Daoy (cell line): ENCODE measurements at regions not wholly inside any gene's neighbourhood (a gene's known extent, or its start where the extent isn't known, plus 50 kb on each side); places are given as distances from the start of the nearest gene placed in this dataset.
"Not testable (repeated sequence)": the region's sequence is repeated elsewhere in the genome, so short reads cannot be mapped to it uniquely, and the experiment has no call there.

Source experiments
- DNase-seq: peaks from one replicate; pipeline ENCODE4 v3.0.0-alpha.2; 2015; ENCODE audit warnings: low read depth

DNA sequence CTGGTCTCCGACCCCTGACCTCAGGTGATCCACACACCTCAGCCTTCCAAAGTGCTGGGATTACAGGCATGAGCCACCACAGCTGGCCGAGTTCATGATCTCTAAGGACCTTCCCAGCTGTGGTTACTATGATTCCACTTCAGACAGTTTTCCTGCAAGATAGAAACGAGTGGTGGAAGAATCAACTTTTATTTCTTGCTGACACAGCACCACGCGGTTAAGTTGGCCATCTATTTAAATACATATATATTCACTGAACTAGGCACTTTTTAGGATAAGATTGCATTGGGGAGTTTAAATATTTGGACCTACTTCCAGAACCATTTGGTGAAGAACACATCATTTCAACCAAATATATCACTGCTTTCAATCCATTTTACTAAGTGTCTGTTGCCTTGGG is 213.4 kb downstream of the TBX5 start:
- no peak for DNase-seq

GRCh38 chr12:114192013-114192412 is 213.9 kb downstream of the TBX5 start:
- no peak for DNase-seq

- DNase-seq, result no peak
Measured at GRCh38 chr12:114191581-114191980, 214.4 kb downstream of the TBX5 start.

DNA sequence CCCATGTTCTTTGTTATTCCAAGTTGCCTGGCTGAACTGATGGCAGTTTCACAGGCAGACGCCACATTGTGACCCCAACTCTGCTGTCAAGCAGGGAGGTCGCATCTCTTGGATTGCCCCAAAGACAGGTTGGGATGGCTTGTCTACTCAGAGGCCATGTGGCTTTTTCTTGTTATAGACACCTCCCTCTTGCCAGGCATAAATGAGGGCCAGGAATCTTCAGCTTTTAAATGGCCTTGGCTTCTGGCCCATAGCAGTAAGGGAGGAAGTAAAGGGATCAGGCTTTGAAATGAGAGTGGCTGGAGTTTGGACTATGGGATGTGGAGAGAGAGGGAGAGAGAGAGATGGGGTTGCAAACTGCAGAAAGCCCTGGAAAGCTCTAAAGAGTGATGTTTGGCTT is 215.0 kb downstream of the TBX5 start:
- no peak for DNase-seq

DNA sequence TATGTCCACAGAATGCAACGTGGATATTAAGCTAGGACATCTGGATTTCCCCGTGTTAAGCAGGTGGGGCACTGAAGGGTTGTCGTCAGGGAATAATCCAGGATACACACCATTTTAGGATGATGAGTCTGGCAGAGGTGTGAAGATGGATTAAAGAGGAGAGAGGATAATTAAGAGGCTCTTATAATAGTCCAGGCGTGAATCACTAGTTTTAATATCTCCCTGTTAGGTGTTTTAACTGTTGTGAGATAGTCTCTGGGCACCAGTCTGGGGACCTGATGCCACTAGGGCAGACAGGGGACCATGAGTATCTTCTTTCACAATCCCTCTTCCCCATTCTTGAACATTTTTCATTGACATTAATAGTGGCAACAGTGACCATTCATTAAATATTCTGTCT is 216.7 kb downstream of the TBX5 start:
- no peak for DNase-seq

DNA sequence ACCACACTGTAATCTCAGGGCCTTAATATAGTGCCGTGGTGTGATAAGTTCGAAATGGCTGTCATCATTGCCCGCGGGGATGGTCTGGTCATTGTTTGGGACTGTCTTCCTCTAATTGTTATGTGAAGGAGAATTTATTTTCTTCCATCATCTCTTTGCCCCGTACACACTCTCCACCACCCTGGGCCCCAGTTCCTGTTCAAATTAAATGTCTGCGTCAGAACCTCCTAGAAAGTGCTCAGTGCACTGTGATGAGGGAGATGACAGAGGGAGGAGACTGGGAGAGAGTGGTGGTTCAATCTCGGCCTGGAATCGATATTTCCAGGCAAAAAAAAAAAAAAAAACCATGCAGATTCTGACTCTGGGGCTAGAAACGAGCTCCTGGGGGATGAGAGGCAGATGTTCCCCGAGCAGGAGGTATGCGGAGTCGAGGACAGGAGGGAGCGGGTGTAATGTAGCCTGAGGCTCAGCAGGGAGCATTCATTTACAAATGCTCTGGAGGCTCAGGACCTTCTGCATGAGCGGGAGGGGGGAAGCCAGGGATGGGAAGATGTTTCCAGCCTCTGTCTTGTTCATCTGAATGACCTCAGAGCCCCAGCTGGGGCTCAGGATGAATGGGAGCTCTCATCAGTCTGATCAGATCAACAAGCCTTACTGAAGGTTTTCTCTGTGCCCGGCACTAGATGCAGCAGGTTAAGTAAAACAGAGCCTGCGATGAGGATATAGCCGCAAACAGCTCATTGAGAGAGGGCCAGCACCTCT is 219.5 kb downstream of the TBX5 start:
- no peak for DNase-seq

DNA sequence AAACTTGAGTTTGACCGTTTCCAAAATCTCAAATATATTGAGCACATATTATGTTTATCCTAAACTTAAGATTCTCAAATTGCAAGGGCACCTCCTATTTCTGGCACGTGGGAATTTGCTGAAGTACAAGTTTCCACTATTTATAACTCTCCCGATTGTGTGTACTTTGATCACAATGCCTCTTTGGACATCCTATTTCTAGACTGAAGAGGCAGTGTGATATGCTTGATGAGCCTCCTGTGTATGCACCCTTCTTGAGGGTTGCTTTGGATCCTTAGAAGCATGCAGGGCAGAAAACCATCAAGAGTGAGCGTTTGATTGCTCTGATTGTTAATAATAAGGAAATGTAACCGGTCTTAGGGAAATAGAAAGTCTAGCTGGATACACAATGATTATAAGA is 218.9 kb upstream of the RBM19 start:
- no peak for DNase-seq

DNA sequence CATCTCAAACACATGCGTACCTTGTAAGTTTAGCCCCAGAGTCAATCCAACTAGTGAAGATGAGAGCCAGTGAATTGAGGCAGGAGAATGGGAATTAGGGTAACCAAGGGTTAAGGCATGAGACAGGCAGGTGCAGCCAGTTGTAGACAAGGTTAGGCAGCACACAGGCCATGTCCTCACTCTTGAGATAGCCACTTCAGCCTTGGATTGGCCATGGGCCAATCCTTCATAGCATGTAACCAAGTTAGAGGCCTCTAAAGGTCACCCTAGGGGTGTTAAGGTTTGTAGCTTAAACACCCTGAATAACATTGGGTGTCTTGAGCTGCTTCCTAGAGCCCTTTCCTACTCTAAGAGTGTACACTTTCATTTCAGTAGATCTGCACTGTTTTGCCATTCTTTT is 208.2 kb upstream of the RBM19 start:
- DNase-seq, result no peak

- no peak for DNase-seq
Measured at GRCh38 chr12:114172135-114172534, 206.0 kb upstream of the RBM19 start.

DNA sequence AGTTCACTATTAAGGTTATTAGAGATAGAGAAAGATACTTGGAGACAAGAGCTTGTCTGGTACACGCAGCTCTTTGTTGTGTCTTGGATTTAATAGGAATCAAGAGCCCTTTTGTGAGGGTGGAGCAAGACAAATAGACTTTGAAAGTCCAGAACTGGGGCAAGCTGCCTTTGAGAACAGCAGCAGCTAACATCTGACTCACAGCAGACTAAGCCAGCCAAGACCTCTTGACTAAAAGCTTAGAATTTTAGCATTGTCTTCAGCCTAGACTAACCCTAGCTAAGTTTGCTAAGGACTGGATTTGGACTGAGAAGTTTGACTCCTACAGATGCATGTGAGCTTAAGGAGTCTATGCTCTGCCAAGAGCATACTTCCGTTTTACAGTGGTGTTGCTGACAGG is 201.9 kb upstream of the RBM19 start:
- no peak for DNase-seq

GRCh38 chr12:114167431-114167830 is 201.3 kb upstream of the RBM19 start:
- no peak for DNase-seq

GRCh38 chr12:114166362-114166761 is 200.2 kb upstream of the RBM19 start:
- DNase-seq, result peak; percentile 66

- no peak for DNase-seq
Measured at GRCh38 chr12:114165921-114166320, 199.8 kb upstream of the RBM19 start.

DNA sequence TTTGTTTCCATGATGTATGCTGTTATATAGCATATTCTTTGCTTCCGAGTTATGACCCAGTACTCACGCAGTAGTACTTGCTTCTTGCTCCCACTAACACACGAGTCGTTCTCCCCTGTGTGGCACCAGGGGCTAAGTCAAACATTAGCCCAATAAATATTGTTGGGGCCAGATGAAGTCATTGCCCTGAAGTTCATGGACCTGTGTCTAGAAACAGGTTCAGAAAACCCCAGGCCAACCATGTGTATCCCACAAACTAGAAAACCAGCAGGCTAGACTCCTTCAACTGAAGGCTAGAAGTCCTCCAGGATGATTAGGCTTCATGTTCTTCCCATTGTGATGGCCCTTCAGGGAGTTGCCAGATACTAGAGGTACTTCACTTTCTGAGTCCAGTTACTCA is 198.2 kb upstream of the RBM19 start:
- no peak for DNase-seq

- peak; percentile 95 for DNase-seq
Measured at GRCh38 chr12:114163771-114164170, 197.6 kb upstream of the RBM19 start.

DNA sequence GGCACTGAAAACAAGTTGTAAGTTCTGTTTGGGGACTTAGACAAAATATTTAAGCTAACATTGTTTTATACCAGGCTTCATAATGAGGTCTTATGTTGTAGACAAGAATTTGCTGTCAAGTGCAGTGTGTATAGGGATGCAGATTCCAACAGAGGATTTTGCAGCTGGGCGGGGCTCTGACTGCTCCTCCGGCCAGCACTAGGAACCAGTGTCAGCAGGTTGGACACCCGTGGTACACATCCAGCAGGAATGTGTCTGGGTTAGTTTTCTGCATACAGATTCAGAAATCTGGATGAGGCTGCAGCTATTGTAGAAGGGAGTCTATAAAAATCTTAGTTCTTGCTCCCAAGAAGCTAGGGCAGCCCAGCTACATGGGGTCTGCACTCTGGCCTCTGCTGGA is 194.3 kb upstream of the RBM19 start:
- DNase-seq, result no peak

- peak; percentile 51 for DNase-seq
Measured at GRCh38 chr12:114152890-114153289, 186.8 kb upstream of the RBM19 start.

DNA sequence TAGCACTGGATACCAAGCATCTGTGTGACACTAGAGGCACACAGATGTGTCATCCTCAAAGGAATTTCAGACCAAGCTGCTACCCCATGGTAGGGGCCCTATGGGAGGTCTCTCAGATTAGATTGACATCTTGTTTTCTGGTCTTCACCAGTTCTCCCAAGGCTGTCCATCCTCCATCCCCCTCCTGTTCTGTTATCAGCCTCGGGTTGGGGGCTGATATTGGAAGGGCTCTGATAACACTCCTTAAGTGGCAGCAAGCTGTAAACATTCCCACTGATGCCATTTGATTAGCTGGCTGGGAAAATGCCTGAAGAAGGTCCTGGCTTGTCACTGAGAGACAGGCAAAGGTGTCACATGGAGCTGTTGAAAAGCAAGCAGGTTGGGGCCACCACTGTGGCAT is 185.9 kb upstream of the RBM19 start:
- no peak for DNase-seq

- not testable (repeated sequence) for DNase-seq
Measured at GRCh38 chr12:114150584-114150983, 184.5 kb upstream of the RBM19 start.

- DNase-seq, result no peak
Measured at GRCh38 chr12:114141921-114142564, 175.9 kb upstream of the RBM19 start.

DNA sequence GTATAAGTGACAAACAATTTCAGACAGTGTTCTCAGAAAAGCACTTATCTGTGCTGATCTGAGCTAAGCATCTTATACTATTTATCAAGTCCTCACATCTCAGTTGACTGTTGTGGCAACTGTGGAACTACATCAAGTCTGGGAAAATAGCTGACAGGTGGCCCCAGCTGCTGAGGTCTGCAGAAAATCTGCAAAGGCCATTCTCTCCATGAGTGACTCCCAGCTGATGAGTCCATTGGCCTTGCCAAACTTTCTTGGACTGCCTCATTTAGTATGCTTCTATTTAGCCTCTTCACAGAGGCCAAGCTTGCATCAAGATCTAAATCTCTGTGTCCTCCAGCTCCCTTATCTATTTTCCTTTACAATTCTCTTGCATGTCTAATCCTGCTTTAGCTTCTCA is 174.5 kb upstream of the RBM19 start:
- no peak for DNase-seq

DNA sequence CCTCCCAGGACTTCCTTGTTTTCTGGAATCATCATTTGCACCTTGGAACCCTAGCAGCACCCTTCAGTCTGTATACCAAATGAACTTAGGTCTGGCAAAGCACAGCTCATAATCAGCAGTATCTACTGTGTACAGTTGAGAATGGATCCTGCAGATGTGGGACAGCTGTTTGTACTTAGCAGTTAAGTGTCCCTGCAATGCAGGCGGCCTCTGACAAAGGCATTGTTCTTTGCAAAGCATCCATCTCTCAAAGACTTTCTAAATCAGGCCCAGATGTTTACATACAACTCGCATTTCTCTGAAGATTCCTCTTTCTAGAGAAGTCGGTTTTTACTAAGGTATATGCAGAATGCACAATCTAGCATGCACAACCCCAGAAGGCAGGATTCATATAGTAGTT is 170.5 kb upstream of the RBM19 start:
- DNase-seq, result no peak

GRCh38 chr12:114134922-114135321 is 168.8 kb upstream of the RBM19 start:
- DNase-seq, result no peak

DNA sequence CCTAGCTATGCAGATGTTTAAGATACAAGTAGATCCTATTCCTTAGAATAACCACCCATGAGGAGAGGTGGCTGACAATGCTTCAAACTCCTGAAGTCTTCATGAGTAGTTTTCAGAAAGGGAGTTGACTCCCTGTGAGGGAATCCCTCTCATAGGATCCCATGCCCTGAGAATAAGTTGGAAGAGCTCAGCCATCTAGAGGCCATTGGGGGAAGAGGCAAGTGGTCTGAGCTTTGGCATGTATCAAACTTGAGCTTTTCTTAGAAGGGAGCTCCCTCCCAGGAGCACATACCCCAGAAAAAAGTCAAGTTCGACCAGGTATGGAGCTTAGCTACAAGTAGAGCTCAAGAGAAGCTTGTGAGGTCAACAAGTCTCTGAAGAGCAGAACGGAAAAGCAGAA is 165.7 kb upstream of the RBM19 start:
- no peak for DNase-seq
